T-cell (primary cell): ENCODE measurements at regions not wholly inside any gene's neighbourhood (a gene's known extent, or its start where the extent isn't known, plus 50 kb on each side); places are given as distances from the start of the nearest gene placed in this dataset.

Experiments
- ATAC-seq, 4 experiments: fragments of 200-7000 bp in 3 of 4; fragments of 150-1000 bp in 1 of 4; cut with Tn5 transposase; replicated peaks in 1 of 4; 1 replicate in 3 of 4; 2 replicates in 1 of 4; pipeline ENCODE4 v1.10.0; 2021; ENCODE audit warnings: moderate library complexity in 3 of 4, mild to moderate bottlenecking in 2 of 4, moderate number of reproducible peaks in 1 of 4
- CTCF ChIA-PET, 2 donors: fragments of 300-600 bp; sonication (Branson Sonifier 250); formaldehyde crosslinking; loops; one replicate each; lab custom pipeline; 2022; ENCODE audit warnings: antibody characterized with exemption in 2 of 2; lab: Charles Lee
- POLR2A ChIA-PET, 2 donors: fragments of 300-600 bp; sonication (Branson Sonifier 250); formaldehyde crosslinking; loops; one replicate each; lab custom pipeline; 2022; ENCODE audit warnings: antibody characterized with exemption in 2 of 2; lab: Charles Lee
- DNase-seq, 35 experiments: peaks; one replicate each; pipeline versions ENCODE4 v3.0.0 to v3.0.0-alpha.2; 2013 to 2023
- H3K27ac ChIP-seq: one replicate; pipeline ENCODE4 v1.5.1; 2013; ENCODE audit warnings: low read length
- H3K27me3 ChIP-seq, 2 experiments: replicated peaks in 1 of 2; 1 replicate in 1 of 2; 2 replicates in 1 of 2; pipeline versions ENCODE4 v1.6.1 to v1.7.0; 2013; ENCODE audit warnings: low read length in 1 of 2, mixed read lengths in 1 of 2; ENCODE audit not compliant: control insufficient read depth in 2 of 2, insufficient read depth in 2 of 2; ENCODE audit errors: extremely low read depth in 1 of 2
- H3K36me3 ChIP-seq, 2 donors: 1 replicate in 1 of 2; 2 replicates in 1 of 2; pipeline versions ENCODE4 v1.6.1 to v1.7.0; 2013; ENCODE audit warnings: low read length in 1 of 2; ENCODE audit not compliant: control insufficient read depth in 2 of 2, insufficient read depth in 1 of 2; ENCODE audit errors: extremely low read depth in 1 of 2
- H3K4me1 ChIP-seq, 2 experiments: 1 replicate in 1 of 2; 2 replicates in 1 of 2; pipeline versions ENCODE4 v1.6.1 to v1.7.0; 2013; ENCODE audit warnings: low read length in 2 of 2, mixed read lengths in 1 of 2; ENCODE audit not compliant: insufficient read depth in 2 of 2, control insufficient read depth in 1 of 2; ENCODE audit errors: extremely low read depth in 1 of 2
- H3K4me3 ChIP-seq, 2 donors: 1 replicate in 1 of 2; 2 replicates in 1 of 2; pipeline versions ENCODE4 v1.5.1 to v1.7.0; 2013; ENCODE audit warnings: mild to moderate bottlenecking in 2 of 2, low read length in 1 of 2, moderate library complexity in 1 of 2; ENCODE audit not compliant: control insufficient read depth in 1 of 2; ENCODE audit errors: extremely low read depth in 1 of 2
- H3K9me3 ChIP-seq: 2 replicates; pipeline ENCODE4 v1.7.0; 2013
- H3K27ac Mint-ChIP-seq, 2 donors: one replicate each; pipeline ENCODE4 v1.8.0; 2020 to 2021; ENCODE audit warnings: mild to moderate bottlenecking in 2 of 2, mixed read lengths in 2 of 2
- H3K27me3 Mint-ChIP-seq, 2 donors: one replicate each; pipeline ENCODE4 v1.8.0; 2021 to 2022; ENCODE audit warnings: mixed read lengths in 2 of 2
- H3K36me3 Mint-ChIP-seq: one replicate; pipeline ENCODE4 v1.8.0; 2021; ENCODE audit warnings: mixed read lengths
- H3K4me1 Mint-ChIP-seq, 3 donors: one replicate each; pipeline ENCODE4 v1.8.0; 2020 to 2022; ENCODE audit warnings: mixed read lengths in 3 of 3, mild to moderate bottlenecking in 1 of 3
- H3K4me3 Mint-ChIP-seq, 3 donors: one replicate each; pipeline ENCODE4 v1.8.0; 2020 to 2022; ENCODE audit warnings: mild to moderate bottlenecking in 3 of 3, mixed read lengths in 3 of 3, moderate library complexity in 3 of 3
- H3K9me3 Mint-ChIP-seq, 3 donors: one replicate each; pipeline ENCODE4 v1.8.0; 2020 to 2022; ENCODE audit warnings: mixed read lengths in 3 of 3
- WGBS: methylation state at CpG from one replicate; pipeline ENCODE4 v1.1.5; 2013; ENCODE audit warnings: missing lambda C conversion rate; ENCODE audit not compliant: insufficient coverage; 5-methylcytosine and 5-hydroxymethylcytosine counted together

- Mint-ChIP-seq H3K27ac (no peak overlapping the region), H3K4me3 (no peak overlapping the region), H3K27me3 (no peaks in the 10 kb centered on the region), H3K36me3 (no peaks in the 10 kb centered on the region), H3K4me1 (peaks cover 21 to 25% (median 24%) of the 10 kb centered on the region in 3 donors), H3K9me3 (no peaks in the 10 kb centered on the region)
- ATAC-seq (no peak), DNase-seq (no peak)
- Histone ChIP-seq H3K4me3 (no peak overlapping the region), H3K9me3 (no peaks in the 10 kb centered on the region), H3K27ac (no peak overlapping the region), H3K36me3 (no peaks in the 10 kb centered on the region), H3K27me3 (no peaks in the 10 kb centered on the region), H3K4me1 (peaks cover 13 to 19% of the 10 kb centered on the region in 2 experiments)
- ChIA-PET POLR2A (no interaction called here), CTCF (interaction anchor here (0.6 kb wide), 2 partner anchors 655 to 1976 kb away, joined by 3 to 7 read pairs; no protein-coding TSS in a partner anchor)
- WGBS: 100% methylated on average over 1 of the region's 4 CpGs
These were observed 508.6 kb downstream of the SHQ1 start for GRCh38 chr3:72339670-72340030.

GRCh38 chr3:72338942-72339669 is 509.1 kb downstream of the SHQ1 start:
- Mint-ChIP-seq H3K4me1 (peaks cover 16 to 20% (median 18%) of the 10 kb centered on the region in 3 donors), H3K4me3 (no peak overlapping the region), H3K36me3 (no peaks in the 10 kb centered on the region), H3K27ac (no peak overlapping the region), H3K9me3 (no peaks in the 10 kb centered on the region), H3K27me3 (no peaks in the 10 kb centered on the region)
- ChIA-PET CTCF (interaction anchor here in 1 of 2 donors (0.6 kb wide), 1 partner anchor 655 kb away, joined by 7 read pairs; no protein-coding TSS in a partner anchor), POLR2A (no interaction called here)
- no peak for ATAC-seq
- no peaks in the 10 kb centered on the region for H3K27me3 ChIP-seq
- H3K9me3 ChIP-seq: no peaks in the 10 kb centered on the region
- no peak for DNase-seq
- H3K27ac ChIP-seq: no peak overlapping the region
- WGBS: 74% methylated on average over 10 of the region's 11 CpGs
- H3K4me3 ChIP-seq: no peak overlapping the region
- peaks cover 8 to 13% of the 10 kb centered on the region in 2 experiments for H3K4me1 ChIP-seq
- H3K36me3 ChIP-seq: no peaks in the 10 kb centered on the region

- peaks cover 0 to 7% of the 10 kb centered on the region in 2 experiments for H3K4me1 ChIP-seq
- Mint-ChIP-seq H3K36me3 (no peaks in the 10 kb centered on the region), H3K27ac (no peak overlapping the region), H3K27me3 (no peaks in the 10 kb centered on the region), H3K4me3 (no peak overlapping the region), H3K9me3 (no peaks in the 10 kb centered on the region), H3K4me1 (peaks cover 8 to 12% (median 10%) of the 10 kb centered on the region in 3 donors)
- no peak overlapping the region for H3K27ac ChIP-seq
- no peaks in the 10 kb centered on the region for H3K9me3 ChIP-seq
- H3K4me3 ChIP-seq: no peak overlapping the region
- ChIA-PET POLR2A (no interaction called here), CTCF (no interaction called here)
- H3K27me3 ChIP-seq: no peaks in the 10 kb centered on the region
- no peaks in the 10 kb centered on the region for H3K36me3 ChIP-seq
- no peak for ATAC-seq
- no peak for DNase-seq
- 85% methylated on average over 8 of the region's 8 CpGs for WGBS
These were observed 509.9 kb downstream of the SHQ1 start for GRCh38 chr3:72338082-72338941.

- WGBS: 86% methylated on average over 2 of the region's 5 CpGs
- ATAC-seq (no peak), DNase-seq (no peak)
- no peaks in the 10 kb centered on the region for H3K27me3 ChIP-seq
- H3K4me3 ChIP-seq: no peak overlapping the region
- Mint-ChIP-seq H3K27ac (no peak overlapping the region), H3K4me1 (peaks cover 0 to 3% (median 2%) of the 10 kb centered on the region in 3 donors), H3K27me3 (no peaks in the 10 kb centered on the region), H3K36me3 (no peaks in the 10 kb centered on the region), H3K9me3 (no peaks in the 10 kb centered on the region), H3K4me3 (no peak overlapping the region)
- no peaks in the 10 kb centered on the region for H3K9me3 ChIP-seq
- peaks cover 0 to 7% of the 10 kb centered on the region in 2 experiments for H3K4me1 ChIP-seq
- H3K36me3 ChIP-seq: no peaks in the 10 kb centered on the region
- no peak overlapping the region for H3K27ac ChIP-seq
- POLR2A ChIA-PET: no interaction called here
- CTCF ChIA-PET: no interaction called here
These were observed 510.8 kb downstream of the SHQ1 start for GRCh38 chr3:72337480-72337855.

- ChIA-PET POLR2A (no interaction called here), CTCF (no interaction called here)
- Mint-ChIP-seq H3K4me3 (no peak overlapping the region), H3K4me1 (peaks cover 0 to 1% (median 0%) of the 10 kb centered on the region in 3 donors), H3K27me3 (no peaks in the 10 kb centered on the region), H3K27ac (no peak overlapping the region), H3K36me3 (no peaks in the 10 kb centered on the region), H3K9me3 (no peaks in the 10 kb centered on the region)
- Histone ChIP-seq H3K4me3 (no peak overlapping the region), H3K27me3 (no peaks in the 10 kb centered on the region), H3K27ac (no peak overlapping the region), H3K9me3 (no peaks in the 10 kb centered on the region), H3K36me3 (no peaks in the 10 kb centered on the region), H3K4me1 (peaks cover 0 to 7% of the 10 kb centered on the region in 2 experiments)
- ATAC-seq: peak in 1 of 4 experiments; percentile 6
- 89% methylated on average over 18 of the region's 24 CpGs for WGBS
- no peak for DNase-seq
These were observed 511.3 kb downstream of the SHQ1 start for GRCh38 chr3:72336821-72337479.

- no peak for DNase-seq
- ATAC-seq: no peak
- H3K36me3 Mint-ChIP-seq: no peaks in the 10 kb centered on the region
- H3K27ac Mint-ChIP-seq: no peak overlapping the region
- Histone ChIP-seq H3K27me3 (no peaks in the 10 kb centered on the region), H3K4me3 (no peak overlapping the region), H3K9me3 (no peaks in the 10 kb centered on the region), H3K4me1 (peaks cover 0 to 7% of the 10 kb centered on the region in 2 experiments), H3K27ac (no peak overlapping the region), H3K36me3 (no peaks in the 10 kb centered on the region)
- ChIA-PET POLR2A (no interaction called here), CTCF (no interaction called here)
- peaks cover 0 to 1% (median 0%) of the 10 kb centered on the region in 3 donors for H3K4me1 Mint-ChIP-seq
- WGBS: 88% methylated on average over 4 of the region's 7 CpGs
- no peak overlapping the region for H3K4me3 Mint-ChIP-seq
- no peaks in the 10 kb centered on the region for H3K9me3 Mint-ChIP-seq
- H3K27me3 Mint-ChIP-seq: peaks cover 0 to 2% of the 10 kb centered on the region in 2 donors
These were observed 512.1 kb downstream of the SHQ1 start for GRCh38 chr3:72336114-72336651.
